ENCODE measurements at regions not wholly inside any gene's neighbourhood (a gene's known extent, or its start where the extent isn't known, plus 50 kb on each side); places are given as distances from the start of the nearest gene placed in this dataset.

- intact Hi-C loops (cut with micrococcal nuclease) = no loop called here
Observed at GRCh38 chr14:56498112-56498511, 81.5 kb upstream of the TMEM260 start.

GRCh38 chr14:56501909-56502530 is 77.6 kb upstream of the TMEM260 start:
- Mint-ChIP-seq H3K4me1 (ENCODE audit: insufficient read depth, unreplicated experiment) (no peaks in the 10 kb centered on the region), H3K27ac (ENCODE audit: low read depth, unreplicated experiment) (no peak overlapping the region), H3K9me3 (ENCODE audit: unreplicated experiment) (no peaks in the 10 kb centered on the region), H3K27me3 (ENCODE audit: insufficient read depth, unreplicated experiment) (peaks cover 30% of the 10 kb centered on the region), H3K36me3 (ENCODE audit: insufficient read depth, unreplicated experiment) (no peaks in the 10 kb centered on the region), H3K4me3 (ENCODE audit: unreplicated experiment) (no peak overlapping the region)
- DNase-seq (ENCODE audit: unreplicated experiment) = no peak
- ChIA-PET POLR2A (no interaction called here), CTCF (interaction anchor here (0.6 to 0.7 kb wide), 2 partner anchors 11 to 132 kb away, joined by 3 to 5 read pairs; no protein-coding TSS in a partner anchor)
- no TSS peak for BruUV-seq (replicated peaks)
- no peak for TF ChIP-seq CTCF (IDR thresholded peaks at IDR 0.05; ENCODE audit: unreplicated experiment)
- intact Hi-C loops (cut with micrococcal nuclease) = no loop called here

More at GRCh38 chr14:56498112-56498511, 81.5 kb upstream of the TMEM260 start:
- no peak for TF ChIP-seq CTCF (IDR thresholded peaks at IDR 0.05; ENCODE audit: unreplicated experiment)
- Mint-ChIP-seq H3K27ac (ENCODE audit: low read depth, unreplicated experiment) (no peak overlapping the region), H3K36me3 (ENCODE audit: insufficient read depth, unreplicated experiment) (no peaks in the 10 kb centered on the region), H3K9me3 (ENCODE audit: unreplicated experiment) (no peaks in the 10 kb centered on the region), H3K4me1 (ENCODE audit: insufficient read depth, unreplicated experiment) (no peaks in the 10 kb centered on the region), H3K27me3 (ENCODE audit: insufficient read depth, unreplicated experiment) (peaks cover 20% of the 10 kb centered on the region), H3K4me3 (ENCODE audit: unreplicated experiment) (no peak overlapping the region)
- DNase-seq (ENCODE audit: unreplicated experiment) = no peak
- ChIA-PET POLR2A (no interaction called here), CTCF (interaction anchor here (1.1 kb wide), 1 partner anchor 8 kb away, joined by 4 read pairs; no protein-coding TSS in a partner anchor)
- no TSS peak for BruUV-seq (replicated peaks)

- Mint-ChIP-seq H3K27ac (ENCODE audit: low read depth, unreplicated experiment) (no peak overlapping the region), H3K27me3 (ENCODE audit: insufficient read depth, unreplicated experiment) (peaks cover 30% of the 10 kb centered on the region), H3K9me3 (ENCODE audit: unreplicated experiment) (no peaks in the 10 kb centered on the region), H3K4me1 (ENCODE audit: insufficient read depth, unreplicated experiment) (no peaks in the 10 kb centered on the region), H3K4me3 (ENCODE audit: unreplicated experiment) (no peak overlapping the region), H3K36me3 (ENCODE audit: insufficient read depth, unreplicated experiment) (no peaks in the 10 kb centered on the region)
- POLR2A ChIA-PET = interaction anchor here (1.1 kb wide), 1 partner anchor 74 kb away, joined by 3 read pairs; the partner anchor contains the start of gene TMEM260
- DNase-seq (ENCODE audit: unreplicated experiment) = no peak
- CTCF ChIA-PET = interaction anchor here (0.7 to 5.3 kb wide), 4 partner anchors 10 to 793 kb away, joined by 3 to 38 read pairs (median 4); no protein-coding TSS in a partner anchor
- BruUV-seq (replicated peaks) = no TSS peak
- no peak for TF ChIP-seq CTCF (IDR thresholded peaks at IDR 0.05; ENCODE audit: unreplicated experiment)
- intact Hi-C loops (cut with micrococcal nuclease) = no loop called here
Observed at GRCh38 chr14:56505361-56505760, 74.2 kb upstream of the TMEM260 start.

- no peak for TF ChIP-seq CTCF (IDR thresholded peaks at IDR 0.05; ENCODE audit: unreplicated experiment)
- Mint-ChIP-seq H3K27ac (ENCODE audit: low read depth, unreplicated experiment) (no peak overlapping the region), H3K36me3 (ENCODE audit: insufficient read depth, unreplicated experiment) (no peaks in the 10 kb centered on the region), H3K4me1 (ENCODE audit: insufficient read depth, unreplicated experiment) (no peaks in the 10 kb centered on the region), H3K4me3 (ENCODE audit: unreplicated experiment) (no peak overlapping the region), H3K27me3 (ENCODE audit: insufficient read depth, unreplicated experiment) (peaks cover 14% of the 10 kb centered on the region), H3K9me3 (ENCODE audit: unreplicated experiment) (no peaks in the 10 kb centered on the region)
- BruUV-seq (replicated peaks) = no TSS peak
- DNase-seq (ENCODE audit: unreplicated experiment) = no peak
- intact Hi-C loops (cut with micrococcal nuclease) = no loop called here
- ChIA-PET CTCF (interaction anchor here (0.6 kb wide), 1 partner anchor 139 kb away, joined by 4 read pairs; no protein-coding TSS in a partner anchor), POLR2A (interaction anchor here (0.6 kb wide), 1 partner anchor 9 kb away, joined by 3 read pairs; no protein-coding TSS in a partner anchor)
Observed at GRCh38 chr14:56512521-56512920, 67.1 kb upstream of the TMEM260 start.
